ENCODE measurements at regions not wholly inside any gene's neighbourhood (a gene's known extent, or its start where the extent isn't known, plus 50 kb on each side); places are given as distances from the start of the nearest gene placed in this dataset.

DNA sequence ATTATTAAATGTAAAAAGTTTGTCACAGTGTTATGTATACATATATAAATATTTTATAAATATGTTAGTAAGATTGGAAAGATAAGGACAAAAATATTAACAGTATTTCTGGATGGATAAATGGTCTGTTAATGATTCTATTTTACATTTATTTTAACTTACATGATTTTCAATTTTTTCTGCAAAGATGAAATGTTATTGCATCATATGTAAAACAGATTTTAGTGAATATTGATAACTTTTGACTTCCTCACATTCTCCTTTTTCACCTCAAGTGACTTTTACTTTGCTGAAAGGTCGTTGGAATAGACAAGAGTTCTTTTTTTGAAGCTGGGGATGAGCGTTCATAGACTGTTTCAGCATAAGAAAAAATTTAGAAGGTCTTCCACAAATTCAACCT is 1554.7 kb upstream of the TENM4 start:
- Histone ChIP-seq H3K36me3 (ENCODE audit: control insufficient read depth in 2 of 2, insufficient read depth in 2 of 2, low read length in 1 of 2) (no peaks in the 10 kb centered on the region), H3K27me3 (replicated peaks in 1 of 2; ENCODE audit: control insufficient read depth in 2 of 2, insufficient read depth in 2 of 2, low read length in 1 of 2) (no peaks in the 10 kb centered on the region), H4K20me1 (ENCODE audit: control insufficient read depth, insufficient read depth) (no peaks in the 10 kb centered on the region), H3K4me3 (no peak overlapping the region), H3K79me2 (ENCODE audit: control insufficient read depth, insufficient read depth, low read length) (no peaks in the 10 kb centered on the region), H3K27ac (ENCODE audit: control insufficient read depth, insufficient read depth) (no peak overlapping the region), H3K9ac (ENCODE audit: control insufficient read depth, insufficient read depth, low read length) (no peak overlapping the region), H3K9me3 (replicated peaks; ENCODE audit: control insufficient read depth, insufficient read depth, low read length) (no peaks in the 10 kb centered on the region), H2AFZ (ENCODE audit: control insufficient read depth, low read depth, low read length) (no peak overlapping the region), H3K4me1 (ENCODE audit: control insufficient read depth, insufficient read depth, low read length) (no peaks in the 10 kb centered on the region), H3K4me2 (ENCODE audit: control insufficient read depth, insufficient read depth) (no peak overlapping the region)
- TF ChIP-seq PAX8 (IDR thresholded peaks at IDR 0.05) = no peak
- TF ChIP-seq TARDBP (IDR thresholded peaks at IDR 0.05; ENCODE audit: borderline replicate concordance) = no peak
- TF ChIP-seq JUNB (IDR thresholded peaks at IDR 0.05) = no peak
- TF ChIP-seq EP300 (IDR thresholded peaks at IDR 0.05; ENCODE audit: borderline replicate concordance in 1 of 2, control insufficient read depth in 1 of 2, low read depth in 2 of 2, low read length in 2 of 2) = no peak
- TF ChIP-seq EED (IDR thresholded peaks at IDR 0.05; ENCODE audit: low read depth) = no peak
- TF ChIP-seq E2F8 (IDR thresholded peaks at IDR 0.05; ENCODE audit: low read depth, partially characterized antibody) = no peak
- TF ChIP-seq CBX5 (IDR thresholded peaks at IDR 0.05; ENCODE audit: low read depth) = no peak
- no peak for TF ChIP-seq TBL1XR1 (IDR thresholded peaks at IDR 0.05; ENCODE audit: low read depth, low read length)
- no peak for TF ChIP-seq TCF3 (IDR thresholded peaks at IDR 0.05; ENCODE audit: borderline replicate concordance, insufficient read depth, low read depth, low read length)
- TF ChIP-seq, protein P1, sequence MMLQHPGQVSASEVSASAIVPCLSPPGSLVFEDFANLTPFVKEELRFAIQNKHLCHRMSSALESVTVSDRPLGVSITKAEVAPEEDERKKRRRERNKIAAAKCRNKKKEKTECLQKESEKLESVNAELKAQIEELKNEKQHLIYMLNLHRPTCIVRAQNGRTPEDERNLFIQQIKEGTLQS (IDR thresholded peaks at IDR 0.05; ENCODE audit: borderline replicate concordance, extremely low read depth, low read depth, low read length) = no peak
- no peak for TF ChIP-seq MTA2 (IDR thresholded peaks at IDR 0.05; ENCODE audit: low read depth)
- no peak for TF ChIP-seq FOXK2 (IDR thresholded peaks at IDR 0.05)
- TF ChIP-seq RCOR1 (conservative IDR thresholded peaks at IDR 0.05; ENCODE audit: low read depth, low read length) = no peak
- TF ChIP-seq MYC (IDR thresholded peaks at IDR 0.05; ENCODE audit: insufficient read depth, insufficient read length, insufficient replicate concordance, low read length, severe bottlenecking) = no peak
- TF ChIP-seq MEF2A (IDR thresholded peaks at IDR 0.05; ENCODE audit: insufficient read depth, low read depth, low read length) = no peak
- no peak for TF ChIP-seq NFYB (IDR thresholded peaks at IDR 0.05; ENCODE audit: insufficient read depth, low read depth, low read length)
- TF ChIP-seq CBX3 (IDR thresholded peaks at IDR 0.05; ENCODE audit: borderline replicate concordance, low read depth) = no peak
- no peak for TF ChIP-seq ZBED1 (IDR thresholded peaks at IDR 0.05; ENCODE audit: borderline replicate concordance)
- TF ChIP-seq USF2 (IDR thresholded peaks at IDR 0.05; ENCODE audit: borderline replicate concordance, low read depth, low read length) = no peak
- WGBS (ENCODE audit: insufficient coverage, insufficient replicate concordance, low lambda C conversion rate, missing lambda C conversion rate) = 6% methylated on average over 2 of the region's 2 CpGs
- CTCF ChIA-PET = no interaction called here
- SMC1A ChIA-PET (ENCODE audit: uncharacterized antibody, unreplicated experiment) = no interaction called here
- intact Hi-C loops (cut with micrococcal nuclease; ENCODE audit: unreplicated experiment) (loop anchor here (5.0 kb wide), 1 partner anchor 348 kb away; no protein-coding TSS in a partner anchor), in situ Hi-C loops (cut with MboI) (no loop called here)
- FAIRE-seq (no peak), DNase-seq (ENCODE audit: low read depth, low spot score) (no peak), ATAC-seq (no peak)
- RAD21 ChIA-PET (ENCODE audit: unreplicated experiment) = no interaction called here
- BruUV-seq (replicated peaks) = no TSS peak
- POLR2A ChIA-PET = no interaction called here
